Brain microvascular endothelial cell (primary cell): ENCODE measurements at regions not wholly inside any gene's neighbourhood (a gene's known extent, or its start where the extent isn't known, plus 50 kb on each side); places are given as distances from the start of the nearest gene placed in this dataset.

ENCODE experiments used
- DNase-seq: peaks from one replicate; pipeline ENCODE4 v3.0.0-alpha.2; 2020
- H3K27ac ChIP-seq: fragments of 250-450 bp; sonication (Bioruptor Pico); 2 replicates; pipeline ENCODE4 v1.5.1; 2020; ENCODE audit warnings: mild to moderate bottlenecking, moderate library complexity
- H3K27me3 ChIP-seq: fragments of 250-450 bp; sonication (Bioruptor Pico); replicated peaks from 2 replicates; pipeline ENCODE4 v1.5.1; 2020; ENCODE audit warnings: mild to moderate bottlenecking
- H3K36me3 ChIP-seq: fragments of 250-450 bp; sonication (Bioruptor Pico); replicated peaks from 2 replicates; pipeline ENCODE4 v1.5.1; 2020; ENCODE audit warnings: mild to moderate bottlenecking
- H3K4me3 ChIP-seq: 2 replicates; pipeline ENCODE4 v1.5.1; 2011; ENCODE audit warnings: low read depth, mild to moderate bottlenecking, control low read depth, low read length, moderate library complexity
- CTCF ChIP-seq: IDR thresholded peaks from 2 replicates; pipeline ENCODE4 v1.5.1; 2011; ENCODE audit warnings: low read depth, mild to moderate bottlenecking, moderate library complexity, low read length, control low read depth, inconsistent platforms; ENCODE audit errors: missing control alignments
- in situ Hi-C: cut with HindIII; loops from 2 replicates; pipeline ENCODE4 v1.10.0; 2017; ENCODE audit warnings: low sequenced_read_pairs, low pct_ligation_motif_present

GRCh38 chr14:41506552-41506951 is 100.1 kb upstream of the LRFN5 start:
- Histone ChIP-seq H3K27me3 (no peaks in the 10 kb centered on the region), H3K4me3 (no peak overlapping the region), H3K27ac (no peak overlapping the region), H3K36me3 (no peaks in the 10 kb centered on the region)
- in situ Hi-C loops = no loop called here
- TF ChIP-seq CTCF = no peak
- DNase-seq = no peak

GRCh38 chr14:41505491-41505890 is 101.2 kb upstream of the LRFN5 start:
- no peak for TF ChIP-seq CTCF
- Histone ChIP-seq H3K27me3 (no peaks in the 10 kb centered on the region), H3K27ac (no peak overlapping the region), H3K36me3 (no peaks in the 10 kb centered on the region), H3K4me3 (no peak overlapping the region)
- DNase-seq = no peak
- in situ Hi-C loops = no loop called here

- TF ChIP-seq CTCF = no peak
- in situ Hi-C loops = no loop called here
- Histone ChIP-seq H3K36me3 (no peaks in the 10 kb centered on the region), H3K27ac (no peak overlapping the region), H3K4me3 (no peak overlapping the region), H3K27me3 (no peaks in the 10 kb centered on the region)
- DNase-seq = no peak
Observed at GRCh38 chr14:41498959-41499358, 107.7 kb upstream of the LRFN5 start.

GRCh38 chr14:41490323-41490722 is 116.4 kb upstream of the LRFN5 start:
- Histone ChIP-seq H3K4me3 (no peak overlapping the region), H3K27ac (no peak overlapping the region), H3K27me3 (no peaks in the 10 kb centered on the region), H3K36me3 (no peaks in the 10 kb centered on the region)
- TF ChIP-seq CTCF = no peak
- DNase-seq = no peak
- in situ Hi-C loops = no loop called here

- in situ Hi-C loops = no loop called here
- H3K36me3 ChIP-seq = no peaks in the 10 kb centered on the region
- no peak for TF ChIP-seq CTCF
Observed at GRCh38 chr14:41489315-41489972, 117.2 kb upstream of the LRFN5 start.

GRCh38 chr14:41488401-41488800 is 118.3 kb upstream of the LRFN5 start:
- in situ Hi-C loops = no loop called here
- Histone ChIP-seq H3K27ac (no peak overlapping the region), H3K27me3 (no peaks in the 10 kb centered on the region), H3K4me3 (no peak overlapping the region), H3K36me3 (no peaks in the 10 kb centered on the region)
- no peak for TF ChIP-seq CTCF
- DNase-seq = no peak

More at GRCh38 chr14:41489315-41489972, 117.2 kb upstream of the LRFN5 start:
- no peak for DNase-seq
- Histone ChIP-seq H3K27ac (no peak overlapping the region), H3K4me3 (no peak overlapping the region), H3K27me3 (no peaks in the 10 kb centered on the region)
